ENCODE measurements at regions not wholly inside any gene's neighbourhood (a gene's known extent, or its start where the extent isn't known, plus 50 kb on each side); places are given as distances from the start of the nearest gene placed in this dataset.
A peak's percentile ranks its signal among the peaks of the same experiment; 100 is the strongest.

DNA sequence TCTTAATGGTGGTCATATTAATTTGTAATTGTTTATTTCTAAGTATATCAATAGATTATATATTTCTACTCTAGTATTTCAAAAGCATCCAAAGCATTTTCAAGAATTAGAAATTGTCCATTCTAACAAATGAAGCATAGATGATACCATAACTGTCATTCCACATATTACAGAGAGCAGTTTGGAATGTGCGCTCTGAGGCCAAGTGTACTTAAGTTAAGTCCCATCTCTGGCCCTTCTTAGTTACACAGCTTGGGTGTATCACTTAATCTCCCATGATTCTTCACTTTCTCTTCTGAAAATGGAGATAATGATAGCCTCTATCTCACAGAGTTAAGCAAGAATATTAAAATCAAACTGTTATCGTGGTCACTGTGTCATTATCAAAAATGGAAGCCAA, 281.1 kb downstream of the MRPL39 start:
- Mint-ChIP-seq H3K4me3 (no peak overlapping the region), H3K4me1 (no peaks in the 10 kb centered on the region), H3K27ac (no peak overlapping the region), H3K36me3 (no peaks in the 10 kb centered on the region), H3K27me3 (no peaks in the 10 kb centered on the region), H3K9me3 (no peaks in the 10 kb centered on the region)
- no peak for ATAC-seq

DNA sequence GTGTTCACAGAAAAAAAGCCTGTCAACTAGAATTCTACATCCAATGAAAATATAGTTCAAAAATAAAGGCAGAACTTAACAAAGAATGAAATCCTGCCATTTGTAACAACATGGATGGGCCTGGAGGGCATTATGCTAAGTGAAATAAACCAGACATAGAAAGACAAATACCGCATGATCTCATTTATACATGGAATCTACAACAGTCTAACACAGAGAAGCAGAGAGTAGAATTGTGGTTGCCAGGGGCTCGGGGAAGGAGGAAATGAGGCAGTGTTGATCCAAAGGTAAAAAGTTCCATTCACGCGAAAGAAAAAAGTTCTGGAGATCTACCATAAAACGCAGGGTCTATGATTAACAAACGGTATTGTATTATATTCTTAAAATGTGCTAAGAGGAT, 282.6 kb downstream of the MRPL39 start:
- no peaks in the 10 kb centered on the region for H3K27me3 Mint-ChIP-seq
- no peak for ATAC-seq
- no peaks in the 10 kb centered on the region for H3K4me1 Mint-ChIP-seq

DNA sequence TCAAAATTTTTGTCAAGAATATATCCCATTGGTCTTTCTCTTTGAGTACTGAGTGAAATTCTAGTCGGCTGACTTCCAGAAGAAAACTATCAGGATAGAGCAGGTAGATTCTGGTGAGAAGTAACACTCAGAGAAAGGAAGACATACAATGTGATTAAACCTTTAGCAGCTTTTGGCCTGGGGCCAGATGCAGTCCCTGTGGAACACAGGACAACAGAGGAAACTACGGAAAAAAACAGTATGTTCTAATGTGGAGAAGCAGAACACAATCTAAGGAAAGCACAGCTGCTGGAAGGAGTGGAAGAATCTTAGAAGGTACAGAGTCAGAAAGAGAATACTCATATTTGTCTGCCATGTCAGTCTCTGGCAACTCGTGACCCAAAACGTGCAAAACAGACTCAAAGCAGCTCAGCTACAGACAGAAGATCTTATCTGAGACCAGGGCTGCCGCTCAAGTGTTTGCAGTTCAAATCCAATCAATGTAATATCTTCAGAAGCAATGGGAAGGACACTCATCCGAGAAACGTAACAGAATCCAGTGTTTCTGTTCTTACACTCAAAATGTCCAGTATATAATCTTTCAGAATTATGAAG, 283.8 kb downstream of the MRPL39 start:
- Mint-ChIP-seq H3K27ac (no peak overlapping the region), H3K4me1 (no peaks in the 10 kb centered on the region), H3K9me3 (no peaks in the 10 kb centered on the region), H3K4me3 (no peak overlapping the region), H3K27me3 (no peaks in the 10 kb centered on the region), H3K36me3 (no peaks in the 10 kb centered on the region)
- ATAC-seq: no peak

More for the DNA sequence above, 282.6 kb downstream of the MRPL39 start:
- H3K9me3 Mint-ChIP-seq: no peaks in the 10 kb centered on the region
- H3K4me3 Mint-ChIP-seq: no peak overlapping the region
- H3K27ac Mint-ChIP-seq: no peak overlapping the region
- no peaks in the 10 kb centered on the region for H3K36me3 Mint-ChIP-seq

DNA sequence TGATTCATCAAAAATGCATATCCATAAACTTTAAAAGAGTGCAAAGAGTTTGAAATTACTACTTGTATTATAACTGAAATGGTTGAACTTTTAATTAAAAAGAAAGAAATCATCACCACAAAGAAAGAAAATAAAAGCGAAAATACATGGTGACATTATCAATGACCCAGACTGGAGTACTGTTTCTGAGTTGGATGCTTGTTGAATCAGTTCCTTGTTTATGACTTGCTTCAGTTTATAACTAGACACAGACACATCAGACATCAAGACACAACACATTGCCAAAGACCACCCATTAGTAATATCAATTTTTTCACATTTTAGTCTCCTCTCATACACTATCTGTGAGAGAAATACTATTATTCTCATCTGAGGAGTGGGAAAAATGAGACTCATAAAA, 293.0 kb downstream of the MRPL39 start:
- peaks cover 3% of the 10 kb centered on the region for H3K36me3 Mint-ChIP-seq
- H3K27ac Mint-ChIP-seq: peak overlapping the region; percentile 67
- H3K4me3 Mint-ChIP-seq: no peak overlapping the region
- H3K9me3 Mint-ChIP-seq: peaks cover 4% of the 10 kb centered on the region
- ATAC-seq: no peak
- no peaks in the 10 kb centered on the region for H3K27me3 Mint-ChIP-seq
- H3K4me1 Mint-ChIP-seq: peaks cover 14% of the 10 kb centered on the region

DNA sequence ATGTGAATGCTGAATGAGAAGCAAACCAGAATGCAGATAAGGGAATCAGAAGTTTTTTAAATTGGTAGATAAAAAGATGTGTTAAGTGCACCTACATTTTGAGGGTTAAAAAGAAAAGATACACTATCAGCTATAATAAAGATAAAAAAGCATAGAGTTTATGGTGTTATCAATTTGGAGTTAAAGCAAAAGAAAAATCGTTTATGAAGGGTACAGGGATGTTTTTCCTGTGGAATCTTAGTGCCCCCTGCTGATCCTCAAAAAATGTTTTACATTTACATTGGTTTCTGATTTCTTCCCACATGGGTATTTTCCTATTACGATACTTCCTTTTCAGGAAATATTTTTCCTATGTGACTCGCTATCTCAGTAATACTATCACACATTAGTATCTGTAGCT, 293.5 kb downstream of the MRPL39 start:
- ATAC-seq: no peak
- H3K4me3 Mint-ChIP-seq: peak overlapping the region; percentile 29
- peaks cover 7% of the 10 kb centered on the region for H3K36me3 Mint-ChIP-seq
- peaks cover 8% of the 10 kb centered on the region for H3K9me3 Mint-ChIP-seq
- H3K27me3 Mint-ChIP-seq: no peaks in the 10 kb centered on the region
- peak overlapping the region; percentile 67 for H3K27ac Mint-ChIP-seq
- H3K4me1 Mint-ChIP-seq: peaks cover 14% of the 10 kb centered on the region

DNA sequence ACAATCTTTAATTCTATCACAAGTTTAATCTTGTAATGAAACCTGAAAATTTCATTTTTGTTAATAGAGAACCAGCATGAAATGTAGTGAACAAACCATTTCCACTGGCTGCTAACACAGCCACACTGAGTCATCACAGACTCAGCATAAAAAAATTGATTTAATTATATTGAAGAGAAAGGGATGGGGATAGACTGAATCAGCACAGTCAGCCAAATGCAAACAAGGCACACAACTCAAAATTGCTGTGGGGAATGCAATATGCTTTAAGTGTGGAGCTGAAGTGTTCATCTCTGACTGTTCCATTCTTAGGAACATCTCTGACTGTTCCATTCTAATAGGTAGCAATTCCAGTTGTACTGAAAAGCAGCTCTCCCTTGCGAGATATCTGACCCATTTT, 299.8 kb downstream of the MRPL39 start:
- Mint-ChIP-seq H3K4me1 (no peaks in the 10 kb centered on the region), H3K27ac (no peak overlapping the region), H3K4me3 (no peak overlapping the region), H3K9me3 (peaks cover 8% of the 10 kb centered on the region), H3K36me3 (peaks cover 20% of the 10 kb centered on the region), H3K27me3 (no peaks in the 10 kb centered on the region)
- no peak for ATAC-seq

DNA sequence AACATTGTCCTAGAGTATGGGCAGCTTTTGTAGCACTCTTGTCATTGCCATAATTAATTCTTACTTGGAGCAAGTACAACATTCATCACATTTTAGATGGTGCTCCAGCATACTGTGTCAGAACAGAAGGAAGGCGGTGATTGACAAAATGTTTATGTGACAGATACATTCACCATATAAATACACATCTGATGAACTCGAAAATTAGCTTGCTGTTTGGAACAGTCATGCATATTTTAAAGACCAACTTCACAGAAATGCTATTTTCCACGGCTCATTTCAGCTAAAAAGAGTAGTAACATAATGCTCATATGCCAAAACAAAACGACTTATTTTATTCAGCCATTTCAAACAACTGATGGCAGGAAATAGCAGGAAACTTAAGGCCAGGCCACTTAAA, 302.7 kb downstream of the MRPL39 start:
- no peak for ATAC-seq
- no peaks in the 10 kb centered on the region for H3K27me3 Mint-ChIP-seq
- peaks cover 20% of the 10 kb centered on the region for H3K36me3 Mint-ChIP-seq
- H3K9me3 Mint-ChIP-seq: peaks cover 6% of the 10 kb centered on the region
- peaks cover 20% of the 10 kb centered on the region for H3K4me1 Mint-ChIP-seq
- H3K27ac Mint-ChIP-seq: no peak overlapping the region
- H3K4me3 Mint-ChIP-seq: no peak overlapping the region

DNA sequence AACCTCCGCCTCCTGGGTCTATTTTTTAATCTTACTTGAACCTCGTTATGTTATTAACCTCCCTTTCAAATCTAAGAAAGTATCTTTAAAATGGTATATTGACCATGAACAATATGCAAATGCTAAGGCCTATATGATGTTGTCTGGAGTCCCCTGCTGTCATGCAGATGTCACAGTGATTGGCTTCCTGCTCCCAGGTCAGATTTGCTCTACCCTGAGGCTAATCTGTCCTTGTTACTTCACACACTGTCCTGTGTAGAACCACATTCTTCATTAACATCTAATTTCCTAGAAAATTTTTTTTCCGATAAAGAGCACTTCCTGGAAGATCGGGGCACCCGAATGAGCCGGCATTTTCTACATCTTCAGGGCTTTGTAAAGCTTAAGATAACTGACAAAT, 306.6 kb downstream of the MRPL39 start:
- ATAC-seq: no peak
- H3K9me3 Mint-ChIP-seq: no peaks in the 10 kb centered on the region
- peaks cover 7% of the 10 kb centered on the region for H3K36me3 Mint-ChIP-seq
- peak overlapping the region; percentile 57 for H3K27ac Mint-ChIP-seq
- H3K4me1 Mint-ChIP-seq: peaks cover 48% of the 10 kb centered on the region
- H3K27me3 Mint-ChIP-seq: no peaks in the 10 kb centered on the region
- H3K4me3 Mint-ChIP-seq: no peak overlapping the region

DNA sequence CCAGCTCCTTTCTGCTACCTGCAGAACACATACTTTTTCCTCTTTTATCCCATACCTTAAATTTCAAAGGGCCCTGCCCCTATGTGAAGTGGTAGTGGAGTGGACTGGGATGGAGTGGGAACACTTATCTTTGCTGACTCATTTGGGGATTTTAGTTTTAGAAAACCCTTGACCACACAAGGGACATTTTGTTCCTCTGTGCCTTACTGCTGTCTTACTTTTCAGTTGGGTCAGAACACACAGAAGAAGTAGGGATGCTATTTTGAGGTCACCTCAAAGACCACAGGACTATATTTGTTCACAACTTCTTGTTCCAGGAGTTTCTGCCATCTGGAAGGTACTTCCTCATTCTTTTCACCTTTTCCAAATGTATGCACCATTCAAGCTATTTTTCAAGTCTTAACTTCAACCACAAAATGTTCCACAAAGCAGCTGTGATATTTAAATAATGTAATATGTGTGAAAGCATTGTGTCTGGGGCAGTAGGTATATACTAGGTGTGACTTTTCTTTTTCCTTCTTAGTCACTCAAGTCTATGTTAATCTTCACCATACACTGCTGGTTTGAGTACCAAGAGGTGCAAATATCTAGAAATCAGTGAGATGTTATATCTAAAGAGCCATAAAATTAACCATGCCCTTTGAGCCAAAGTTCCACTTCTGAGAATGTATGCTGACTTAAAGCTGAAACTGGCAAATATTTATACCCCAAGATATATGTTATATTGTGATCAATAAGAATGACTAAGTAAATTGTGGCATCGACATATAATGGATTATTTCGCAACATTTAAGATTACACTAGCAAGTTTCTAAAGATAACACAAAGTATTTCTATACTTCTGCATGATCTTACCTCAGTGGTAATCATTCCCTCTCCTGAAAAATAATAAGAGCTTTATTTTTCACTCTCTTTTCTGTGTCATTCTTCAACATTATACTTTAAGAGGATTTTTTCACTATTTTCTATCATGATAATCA, 308.5 kb downstream of the MRPL39 start:
- Mint-ChIP-seq H3K27me3 (no peaks in the 10 kb centered on the region), H3K36me3 (peaks cover 5% of the 10 kb centered on the region), H3K4me3 (no peak overlapping the region), H3K27ac (peak overlapping the region; percentile 57), H3K4me1 (peaks cover 53% of the 10 kb centered on the region), H3K9me3 (peaks cover 2% of the 10 kb centered on the region)
- peak; percentile 87 for ATAC-seq

DNA sequence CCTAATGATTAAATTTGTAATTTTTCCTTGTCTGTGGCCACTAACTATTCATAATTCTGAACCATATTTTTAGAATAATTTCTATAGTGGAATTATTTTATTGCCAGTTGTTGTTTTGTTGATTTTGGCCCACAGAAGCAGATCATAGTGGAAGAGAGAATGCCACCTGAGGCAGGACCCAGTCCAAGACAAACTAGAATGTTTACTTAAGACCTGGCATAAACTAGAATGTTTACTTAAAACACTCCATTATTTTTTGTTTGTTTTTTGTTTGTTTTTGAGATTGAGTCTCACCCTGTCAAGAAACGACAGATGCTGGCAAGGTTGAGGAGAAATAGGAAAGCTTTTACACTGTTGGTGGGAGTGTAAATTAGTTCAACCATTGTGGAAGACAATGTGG, 310.2 kb downstream of the MRPL39 start:
- peaks cover 50% of the 10 kb centered on the region for H3K4me1 Mint-ChIP-seq
- no peak overlapping the region for H3K4me3 Mint-ChIP-seq

DNA sequence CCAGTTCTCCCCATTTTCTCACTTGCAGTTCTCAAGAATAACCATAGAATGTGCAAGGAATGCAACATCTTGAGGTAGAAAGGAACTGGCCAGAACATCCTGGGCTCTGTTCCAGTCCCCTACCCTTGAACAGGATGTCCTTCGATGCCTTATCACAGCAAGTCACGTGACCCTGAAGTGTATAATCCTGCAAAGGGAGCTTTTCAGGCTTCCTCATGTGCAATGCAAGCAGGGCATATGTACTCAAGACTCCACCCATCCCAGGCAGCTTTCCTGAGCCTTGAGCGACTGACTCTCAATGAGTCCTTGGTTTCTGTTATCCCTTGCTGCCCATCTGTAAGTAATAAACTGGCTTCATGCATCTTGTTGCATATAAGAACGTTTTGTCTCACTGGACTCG, 311.0 kb downstream of the MRPL39 start:
- H3K9me3 Mint-ChIP-seq: peaks cover 10% of the 10 kb centered on the region
- H3K4me1 Mint-ChIP-seq: peaks cover 47% of the 10 kb centered on the region
- H3K27me3 Mint-ChIP-seq: no peaks in the 10 kb centered on the region
- H3K4me3 Mint-ChIP-seq: no peak overlapping the region
- no peak for ATAC-seq
- no peak overlapping the region for H3K27ac Mint-ChIP-seq
- peaks cover 16% of the 10 kb centered on the region for H3K36me3 Mint-ChIP-seq

More for the DNA sequence above, 310.2 kb downstream of the MRPL39 start:
- no peaks in the 10 kb centered on the region for H3K27me3 Mint-ChIP-seq
- no peak overlapping the region for H3K27ac Mint-ChIP-seq
- peaks cover 16% of the 10 kb centered on the region for H3K36me3 Mint-ChIP-seq
- H3K9me3 Mint-ChIP-seq: peaks cover 10% of the 10 kb centered on the region
- ATAC-seq: no peak

DNA sequence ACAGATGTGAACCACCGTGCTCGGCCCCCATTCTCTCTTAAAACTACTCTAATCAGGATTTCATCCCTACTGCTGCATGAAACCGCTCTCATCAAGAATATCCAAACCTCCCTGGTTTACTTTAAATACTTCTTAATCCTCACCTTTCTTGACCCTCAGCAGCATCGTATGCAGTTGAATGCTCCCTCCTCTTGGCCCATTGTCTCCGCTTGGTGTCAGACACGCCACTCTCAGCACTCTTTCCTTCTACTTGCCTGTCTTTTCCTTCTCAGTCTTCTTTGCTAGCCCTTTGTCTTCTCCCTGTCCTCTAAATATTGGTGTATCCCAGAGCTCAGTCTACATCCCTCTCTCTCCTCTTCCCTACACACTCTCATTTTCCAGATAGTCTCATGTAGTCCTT, 314.9 kb downstream of the MRPL39 start:
- peaks cover 10% of the 10 kb centered on the region for H3K4me1 Mint-ChIP-seq
- no peaks in the 10 kb centered on the region for H3K27me3 Mint-ChIP-seq
- peaks cover 16% of the 10 kb centered on the region for H3K36me3 Mint-ChIP-seq
- H3K9me3 Mint-ChIP-seq: peaks cover 10% of the 10 kb centered on the region
- H3K4me3 Mint-ChIP-seq: no peak overlapping the region
- H3K27ac Mint-ChIP-seq: no peak overlapping the region
- no peak for ATAC-seq

DNA sequence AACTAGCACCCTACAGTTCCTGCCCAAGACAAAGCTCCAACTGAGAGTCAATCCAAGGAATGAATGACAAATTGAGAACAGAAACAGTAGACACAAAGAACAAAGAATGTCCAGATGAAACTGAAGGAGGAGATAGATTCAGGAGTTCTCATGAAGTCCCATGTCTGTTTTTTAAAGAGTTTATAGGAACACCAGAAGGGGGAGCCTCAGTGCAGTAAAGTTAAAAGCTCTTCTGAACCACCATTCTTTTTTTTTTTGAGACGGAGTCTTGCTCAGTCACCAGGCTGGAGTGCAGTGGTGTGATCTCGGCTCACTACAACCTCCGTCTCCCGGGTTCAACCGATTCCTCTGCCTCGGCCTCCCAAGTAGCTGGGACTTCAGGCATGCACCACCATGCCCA, 323.6 kb downstream of the MRPL39 start:
- H3K4me3 Mint-ChIP-seq: no peak overlapping the region
- no peaks in the 10 kb centered on the region for H3K27me3 Mint-ChIP-seq
- H3K36me3 Mint-ChIP-seq: peaks cover 6% of the 10 kb centered on the region
- ATAC-seq: no peak
- peaks cover 3% of the 10 kb centered on the region for H3K9me3 Mint-ChIP-seq
- H3K27ac Mint-ChIP-seq: peak overlapping the region; percentile 45
- peaks cover 13% of the 10 kb centered on the region for H3K4me1 Mint-ChIP-seq

DNA sequence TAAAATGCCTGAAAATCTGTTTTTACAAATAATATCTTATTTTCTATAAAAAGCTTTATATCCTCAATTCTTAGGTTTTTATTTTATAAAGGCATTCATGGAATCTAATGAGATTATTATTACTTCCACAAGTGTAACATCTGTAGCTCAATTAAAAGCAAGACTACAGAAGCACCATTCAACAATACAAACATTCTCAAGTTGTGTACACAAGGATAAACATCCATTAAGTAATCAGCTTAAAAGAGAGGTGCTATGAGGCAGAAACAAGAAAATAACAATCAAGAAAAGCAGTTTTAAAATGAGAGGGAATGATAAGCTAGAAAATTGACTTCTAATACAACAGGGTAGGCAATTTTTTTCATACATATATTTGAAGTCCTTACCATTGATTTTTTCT, 326.1 kb downstream of the MRPL39 start:
- Mint-ChIP-seq H3K27ac (no peak overlapping the region), H3K4me1 (peaks cover 13% of the 10 kb centered on the region), H3K9me3 (peaks cover 3% of the 10 kb centered on the region), H3K4me3 (no peak overlapping the region), H3K27me3 (no peaks in the 10 kb centered on the region), H3K36me3 (peaks cover 6% of the 10 kb centered on the region)
- ATAC-seq: no peak

DNA sequence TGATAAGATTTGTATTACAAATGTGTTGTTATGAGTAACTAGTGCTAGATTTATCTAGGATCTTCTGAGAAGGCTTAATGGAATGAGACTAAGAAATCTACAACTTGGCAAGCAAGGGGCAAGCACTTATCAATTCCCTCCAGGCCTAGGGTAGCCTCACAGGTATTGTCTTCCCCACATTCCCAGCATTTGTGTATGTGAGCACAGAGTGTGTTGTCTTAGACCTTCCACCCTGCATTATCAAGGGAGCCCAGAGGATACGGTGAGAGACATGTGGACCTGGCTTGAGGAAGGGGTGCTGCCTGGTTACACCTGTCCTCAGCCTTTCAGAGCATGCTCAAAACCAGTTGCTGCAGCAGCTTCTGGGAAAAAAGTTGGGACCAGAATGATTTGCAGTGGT, 327.2 kb downstream of the MRPL39 start:
- Mint-ChIP-seq H3K27me3 (no peaks in the 10 kb centered on the region), H3K36me3 (peaks cover 6% of the 10 kb centered on the region), H3K9me3 (peaks cover 3% of the 10 kb centered on the region), H3K27ac (no peak overlapping the region), H3K4me3 (no peak overlapping the region), H3K4me1 (peaks cover 13% of the 10 kb centered on the region)
- ATAC-seq: no peak

DNA sequence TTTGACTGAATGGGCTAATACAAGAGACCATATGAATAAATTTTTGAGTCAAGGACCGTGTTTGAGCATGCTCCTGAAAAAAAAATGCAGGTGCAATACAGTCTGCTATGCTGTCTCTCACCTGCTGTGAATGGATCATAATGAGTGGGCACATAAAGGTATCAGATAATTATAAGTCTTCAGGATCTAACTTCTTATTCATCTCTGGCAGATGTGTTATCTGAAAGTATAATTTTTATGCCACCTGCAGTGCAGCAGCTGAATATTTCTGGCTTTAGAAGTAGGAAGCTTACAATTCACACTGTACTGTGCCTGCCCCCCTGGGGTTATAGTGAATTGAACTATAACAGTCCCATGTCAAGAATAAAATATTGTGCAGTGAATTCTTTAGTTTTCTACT, 333.3 kb downstream of the MRPL39 start:
- H3K36me3 Mint-ChIP-seq: peaks cover 17% of the 10 kb centered on the region
- H3K27ac Mint-ChIP-seq: no peak overlapping the region
- H3K4me3 Mint-ChIP-seq: no peak overlapping the region
- no peaks in the 10 kb centered on the region for H3K4me1 Mint-ChIP-seq
- H3K9me3 Mint-ChIP-seq: peaks cover 3% of the 10 kb centered on the region
- ATAC-seq: no peak
- no peaks in the 10 kb centered on the region for H3K27me3 Mint-ChIP-seq
